Uterus (tissue), 3 donors: ENCODE measurements at regions not wholly inside any gene's neighbourhood (a gene's known extent, or its start where the extent isn't known, plus 50 kb on each side); places are given as distances from the start of the nearest gene placed in this dataset.

Source experiments
- DNase-seq, 2 donors: peaks; one replicate each; pipeline ENCODE4 v3.0.0-alpha.2; 2019 to 2020
- H3K27ac ChIP-seq, 2 donors: fragments of 200-600 bp; sonication (generic); 1 replicate in 1 of 2; 2 replicates in 1 of 2; pipeline ENCODE4 v1.5.1; 2016 to 2018
- H3K27me3 ChIP-seq, 2 donors: fragments of 200-600 bp; sonication (generic); one replicate each; pipeline ENCODE4 v1.5.1; 2018 to 2019; ENCODE audit warnings: control low read depth in 1 of 2
- H3K36me3 ChIP-seq, 2 donors: fragments of 200-600 bp; sonication (generic); one replicate each; pipeline ENCODE4 v1.5.1; 2019; ENCODE audit warnings: control low read depth in 1 of 2
- H3K4me1 ChIP-seq, 2 donors: fragments of 200-600 bp; sonication (generic); one replicate each; pipeline ENCODE4 v1.5.1; 2018 to 2019; ENCODE audit warnings: control low read depth in 1 of 2
- H3K4me3 ChIP-seq, 2 donors: fragments of 200-600 bp; sonication (generic); 1 replicate in 1 of 2; 2 replicates in 1 of 2; pipeline ENCODE4 v1.5.1; 2018 to 2019; ENCODE audit warnings: mild to moderate bottlenecking in 1 of 2
- H3K9me3 ChIP-seq, 2 donors: fragments of 200-600 bp; sonication (generic); one replicate each; pipeline ENCODE4 v1.5.1; 2019; ENCODE audit warnings: control low read depth in 1 of 2
- CTCF ChIP-seq, 4 experiments: fragments of 200-600 bp in 2 of 4; fragments of 450-650 bp in 2 of 4; sonication (generic) in 2 of 4; IDR thresholded peaks; one replicate each; pipeline ENCODE4 v1.5.1; 2016 to 2019; ENCODE audit warnings: antibody characterized with exemption in 4 of 4, mild to moderate bottlenecking in 2 of 4, moderate library complexity in 1 of 4
- POLR2A ChIP-seq, 2 donors: fragments of 450-650 bp; IDR thresholded peaks; one replicate each; pipeline ENCODE4 v1.6.1; 2016; ENCODE audit warnings: antibody characterized with exemption in 2 of 2, mild to moderate bottlenecking in 1 of 2, moderate library complexity in 1 of 2
- intact Hi-C: fragments of 100-400 bp; cut with DNase I; formaldehyde crosslinking; loops from one replicate; pipeline ENCODE4 v1.15.1; 2023; ENCODE audit warnings: low total_unique reads
- donor health status: DM: yes; HTN: yes; CAD: no.

GRCh38 chr2:5148392-5149085, 543.6 kb upstream of the SOX11 start:
- intact Hi-C loops: no loop called here
- Histone ChIP-seq H3K4me3 (no peak overlapping the region), H3K9me3 (no peaks in the 10 kb centered on the region), H3K27ac (no peak overlapping the region), H3K4me1 (no peaks in the 10 kb centered on the region), H3K27me3 (no peaks in the 10 kb centered on the region), H3K36me3 (no peaks in the 10 kb centered on the region)
- no peak for TF ChIP-seq CTCF (IDR thresholded peaks at IDR 0.05)
- TF ChIP-seq POLR2A (IDR thresholded peaks at IDR 0.05): no peak
- DNase-seq: no peak

- intact Hi-C loops: no loop called here
Observed at GRCh38 chr2:5150871-5151270, 541.3 kb upstream of the SOX11 start.

GRCh38 chr2:5164776-5165525, 527.2 kb upstream of the SOX11 start:
- intact Hi-C loops: no loop called here
- no peaks in the 10 kb centered on the region for H3K9me3 ChIP-seq
- no peak overlapping the region for H3K27ac ChIP-seq

More at GRCh38 chr2:5150871-5151270, 541.3 kb upstream of the SOX11 start:
- Histone ChIP-seq H3K36me3 (no peaks in the 10 kb centered on the region), H3K4me3 (no peak overlapping the region), H3K27me3 (no peaks in the 10 kb centered on the region), H3K27ac (no peak overlapping the region), H3K4me1 (no peaks in the 10 kb centered on the region), H3K9me3 (no peaks in the 10 kb centered on the region)
- TF ChIP-seq POLR2A (IDR thresholded peaks at IDR 0.05): no peak
- no peak for TF ChIP-seq CTCF (IDR thresholded peaks at IDR 0.05)
- DNase-seq: no peak

GRCh38 chr2:5172923-5173322, 519.3 kb upstream of the SOX11 start:
- no peak for DNase-seq
- Histone ChIP-seq H3K4me1 (no peaks in the 10 kb centered on the region), H3K27me3 (no peaks in the 10 kb centered on the region), H3K9me3 (no peaks in the 10 kb centered on the region), H3K36me3 (no peaks in the 10 kb centered on the region), H3K4me3 (no peak overlapping the region), H3K27ac (no peak overlapping the region)
- TF ChIP-seq POLR2A (IDR thresholded peaks at IDR 0.05) (no peak), CTCF (IDR thresholded peaks at IDR 0.05) (no peak)
- intact Hi-C loops: no loop called here

More at GRCh38 chr2:5164776-5165525, 527.2 kb upstream of the SOX11 start:
- no peak for DNase-seq
- Histone ChIP-seq H3K4me1 (no peaks in the 10 kb centered on the region), H3K4me3 (no peak overlapping the region), H3K36me3 (no peaks in the 10 kb centered on the region), H3K27me3 (no peaks in the 10 kb centered on the region)
- TF ChIP-seq POLR2A (IDR thresholded peaks at IDR 0.05) (no peak), CTCF (IDR thresholded peaks at IDR 0.05) (no peak)

- H3K27me3 ChIP-seq: no peaks in the 10 kb centered on the region
- no peaks in the 10 kb centered on the region for H3K9me3 ChIP-seq
- no peaks in the 10 kb centered on the region for H3K36me3 ChIP-seq
- no peaks in the 10 kb centered on the region for H3K4me1 ChIP-seq
- no peak overlapping the region for H3K4me3 ChIP-seq
- TF ChIP-seq CTCF (IDR thresholded peaks at IDR 0.05) (no peak), POLR2A (IDR thresholded peaks at IDR 0.05) (no peak)
- no peak overlapping the region for H3K27ac ChIP-seq
- no peak for DNase-seq
- intact Hi-C loops: no loop called here
Observed at GRCh38 chr2:5173876-5174535, 518.2 kb upstream of the SOX11 start.
